ENCODE measurements at regions not wholly inside any gene's neighbourhood (a gene's known extent, or its start where the extent isn't known, plus 50 kb on each side); places are given as distances from the start of the nearest gene placed in this dataset.

- no peak for DNase-seq (ENCODE audit: extremely low read depth, low read depth, low spot score)
Measured at GRCh38 chr7:84507529-84507928, 312.9 kb upstream of the SEMA3A start.

GRCh38 chr7:84506151-84506550 lies 311.6 kb upstream of the SEMA3A start:
- DNase-seq (ENCODE audit: extremely low read depth, low read depth, low spot score): no peak

- no peak for DNase-seq (ENCODE audit: extremely low read depth, low read depth, low spot score)
Measured at GRCh38 chr7:84502239-84502638, 307.6 kb upstream of the SEMA3A start.

GRCh38 chr7:84497873-84498272 lies 303.3 kb upstream of the SEMA3A start:
- no peak for DNase-seq (ENCODE audit: extremely low read depth, low read depth, low spot score)

GRCh38 chr7:84495128-84495527 lies 300.5 kb upstream of the SEMA3A start:
- DNase-seq (ENCODE audit: extremely low read depth, low read depth, low spot score): no peak

- DNase-seq (ENCODE audit: extremely low read depth, low read depth, low spot score): no peak
Measured at GRCh38 chr7:84492098-84493034, 297.8 kb upstream of the SEMA3A start.

- DNase-seq (ENCODE audit: extremely low read depth, low read depth, low spot score): no peak
Measured at GRCh38 chr7:84490661-84491060, 296.1 kb upstream of the SEMA3A start.

GRCh38 chr7:84484502-84485079 lies 290.0 kb upstream of the SEMA3A start:
- no peak for DNase-seq (ENCODE audit: extremely low read depth, low read depth, low spot score)

- DNase-seq (ENCODE audit: extremely low read depth, low read depth, low spot score): no peak
Measured at GRCh38 chr7:84482476-84482875, 287.9 kb upstream of the SEMA3A start.

GRCh38 chr7:84479059-84479458 lies 284.5 kb upstream of the SEMA3A start:
- DNase-seq (ENCODE audit: extremely low read depth, low read depth, low spot score): no peak

GRCh38 chr7:84477786-84478478 lies 283.3 kb upstream of the SEMA3A start:
- no peak for DNase-seq (ENCODE audit: extremely low read depth, low read depth, low spot score)

GRCh38 chr7:84474436-84474835 lies 279.8 kb upstream of the SEMA3A start:
- DNase-seq (ENCODE audit: extremely low read depth, low read depth, low spot score): no peak

GRCh38 chr7:84471576-84471975 lies 277.0 kb upstream of the SEMA3A start:
- no peak for DNase-seq (ENCODE audit: extremely low read depth, low read depth, low spot score)

GRCh38 chr7:84469034-84469433 lies 274.4 kb upstream of the SEMA3A start:
- no peak for DNase-seq (ENCODE audit: extremely low read depth, low read depth, low spot score)

- DNase-seq (ENCODE audit: extremely low read depth, low read depth, low spot score): no peak
Measured at GRCh38 chr7:84462259-84462658, 267.7 kb upstream of the SEMA3A start.

- DNase-seq (ENCODE audit: extremely low read depth, low read depth, low spot score): no peak
Measured at GRCh38 chr7:84461093-84461492, 266.5 kb upstream of the SEMA3A start.

- no peak for DNase-seq (ENCODE audit: extremely low read depth, low read depth, low spot score)
Measured at GRCh38 chr7:84455788-84456187, 261.2 kb upstream of the SEMA3A start.

- no peak for DNase-seq (ENCODE audit: extremely low read depth, low read depth, low spot score)
Measured at GRCh38 chr7:84454174-84454959, 259.8 kb upstream of the SEMA3A start.

GRCh38 chr7:84452618-84453017 lies 258.0 kb upstream of the SEMA3A start:
- DNase-seq (ENCODE audit: extremely low read depth, low read depth, low spot score): no peak

GRCh38 chr7:84450772-84451171 lies 256.2 kb upstream of the SEMA3A start:
- no peak for DNase-seq (ENCODE audit: extremely low read depth, low read depth, low spot score)
